T-helper 2 cell (primary cell): ENCODE measurements at regions not wholly inside any gene's neighbourhood (a gene's known extent, or its start where the extent isn't known, plus 50 kb on each side); places are given as distances from the start of the nearest gene placed in this dataset.

Experiments used
- DNase-seq, 5 experiments: peaks; one replicate each; pipeline versions ENCODE4 v3.0.0 to v3.0.0-alpha.2; 2012 to 2022

DNA sequence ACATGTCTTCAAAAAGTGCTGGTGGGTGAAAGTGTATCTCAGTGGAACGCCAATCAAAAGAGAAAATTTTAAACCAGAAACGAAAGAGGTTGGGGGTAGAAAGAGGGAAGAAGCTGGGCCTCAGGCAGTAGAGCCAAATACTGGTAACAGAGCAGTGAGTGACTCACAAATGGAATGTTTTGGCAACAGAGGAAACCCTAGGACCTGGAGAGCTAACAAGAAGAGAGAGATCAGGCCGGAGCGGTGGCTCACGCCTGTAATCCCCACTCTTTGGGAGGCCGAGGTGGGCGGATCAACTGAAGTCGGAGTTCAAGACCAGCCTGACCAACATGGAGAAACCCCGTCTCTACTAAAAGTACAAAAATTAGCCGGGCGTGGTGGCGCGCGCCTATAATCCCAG lies 450.8 kb upstream of the NAALADL2 start:
- no peak for DNase-seq

DNA sequence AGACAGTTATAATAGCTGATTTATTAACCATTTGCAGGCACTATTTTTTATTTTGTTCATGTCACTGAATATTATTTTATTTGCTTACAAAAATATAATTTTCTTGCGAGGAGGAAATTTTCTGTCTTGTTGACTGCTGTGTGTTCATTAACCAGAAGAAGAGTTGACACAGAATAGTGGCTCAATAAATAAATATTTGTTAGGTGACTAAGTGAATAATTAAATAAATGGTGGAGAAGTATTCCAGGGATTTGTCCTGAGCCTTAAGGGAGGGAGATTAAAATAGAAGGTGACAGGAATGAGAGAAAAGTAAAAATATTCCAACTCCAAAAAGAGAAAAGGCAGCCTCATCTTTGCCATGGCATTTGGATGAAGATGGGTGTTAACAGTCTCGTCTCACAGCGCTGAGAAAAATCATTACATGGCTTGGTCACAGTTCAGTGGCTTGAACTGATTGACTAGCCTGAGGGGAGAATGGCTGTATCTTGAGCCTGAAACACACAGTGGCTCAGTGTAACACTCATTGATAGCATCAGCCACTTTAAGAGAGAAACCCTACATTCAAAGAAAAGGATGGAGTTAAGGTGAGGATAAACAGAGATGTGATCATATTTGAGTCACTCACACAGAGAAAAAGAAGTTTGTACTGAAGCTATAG lies 449.9 kb upstream of the NAALADL2 start:
- no peak for DNase-seq

DNA sequence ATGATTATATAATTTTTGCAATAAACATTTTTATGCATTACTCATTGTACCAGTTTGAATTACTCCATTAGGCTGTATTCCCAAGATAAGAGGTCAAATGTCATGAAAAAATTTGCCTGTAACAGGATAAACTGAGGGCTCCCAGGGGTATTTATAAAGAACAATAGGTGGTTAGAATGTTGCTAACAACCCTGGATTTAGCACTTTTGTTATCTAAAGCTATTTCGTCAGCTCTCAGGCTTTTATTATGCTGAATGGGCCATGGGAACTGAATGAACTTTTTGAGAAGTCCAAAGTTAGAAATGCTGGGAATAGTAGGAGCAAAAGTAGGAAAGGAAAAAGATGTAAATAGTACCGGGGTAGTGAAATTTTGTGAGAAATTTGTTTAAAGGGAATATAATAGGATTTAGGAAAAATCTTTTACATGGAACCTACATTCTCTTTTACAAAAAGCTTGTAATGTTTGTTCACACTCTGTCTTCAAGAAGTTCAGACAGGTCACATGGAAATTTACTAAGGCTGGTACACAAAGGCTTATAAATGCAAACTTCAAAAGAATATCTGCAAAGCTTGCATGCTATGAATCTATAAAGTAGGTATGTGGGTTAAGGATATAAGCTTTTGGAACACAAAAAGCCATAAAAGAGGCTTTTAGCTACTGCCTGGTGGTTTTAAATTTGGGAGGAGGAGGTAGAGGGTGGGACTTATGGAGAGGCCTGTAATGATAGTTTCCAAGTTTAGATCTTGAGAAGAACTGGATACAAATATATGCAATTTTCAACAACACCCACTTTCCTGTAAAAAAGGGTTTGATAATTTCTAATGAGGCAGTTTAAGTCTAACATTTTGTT lies 445.8 kb upstream of the NAALADL2 start:
- no peak for DNase-seq

DNA sequence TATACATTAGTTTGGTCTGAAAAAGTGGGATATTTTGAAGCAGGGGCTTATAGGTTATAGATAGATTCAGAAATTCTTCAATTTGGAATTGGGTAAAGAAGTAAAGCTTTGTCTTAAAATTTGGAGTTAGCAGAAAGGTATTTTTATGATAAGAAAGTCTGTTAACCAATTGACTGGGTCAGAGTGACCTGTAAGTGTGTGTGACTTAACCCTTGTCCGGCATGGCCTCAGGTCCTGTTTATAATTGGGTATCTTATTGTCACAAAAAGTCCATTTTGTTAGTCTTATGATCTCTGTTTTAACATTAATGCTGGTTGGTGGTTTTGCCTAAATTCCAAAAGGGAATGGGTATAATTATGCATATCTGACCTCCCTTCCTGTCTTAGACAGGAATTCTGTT lies 444.2 kb upstream of the NAALADL2 start:
- DNase-seq: no peak

DNA sequence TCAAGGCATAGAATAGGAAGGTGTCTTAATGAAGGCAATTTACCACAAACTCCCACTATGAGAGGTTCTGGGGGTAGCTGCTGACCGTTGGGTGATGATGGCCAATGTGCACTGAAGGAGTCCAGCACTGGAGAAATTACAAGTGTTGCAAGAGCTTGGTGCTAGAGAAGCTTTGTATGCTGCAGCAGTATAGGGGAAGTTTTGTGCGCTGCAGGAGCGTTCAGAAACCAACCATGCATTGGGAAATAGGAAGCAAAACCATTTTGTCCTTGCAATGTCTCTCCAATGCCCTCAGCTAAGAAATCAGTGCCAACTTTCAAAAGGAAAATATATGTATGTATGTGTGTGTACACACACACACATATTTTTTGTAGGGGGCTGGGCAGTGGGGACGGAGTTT lies 441.6 kb upstream of the NAALADL2 start:
- DNase-seq: no peak

DNA sequence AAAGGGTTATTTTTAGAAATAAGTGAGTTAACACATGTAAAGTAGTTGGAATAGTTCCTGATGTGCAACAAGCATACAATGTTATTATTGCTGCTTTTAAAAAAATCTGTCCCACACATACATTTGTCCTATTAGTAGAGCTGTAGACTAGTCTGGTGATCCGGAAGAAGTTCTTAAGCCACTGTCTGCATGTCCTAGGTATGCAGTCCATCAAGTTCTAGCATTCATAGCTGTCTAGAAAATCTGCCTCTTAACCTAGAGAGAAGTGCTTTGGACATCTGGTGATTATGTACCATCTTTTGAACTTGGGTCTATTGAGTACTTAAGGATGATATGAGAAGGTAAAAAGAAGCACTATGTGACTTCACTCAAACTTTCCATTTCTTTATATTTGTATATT lies 439.9 kb upstream of the NAALADL2 start:
- no peak for DNase-seq

DNA sequence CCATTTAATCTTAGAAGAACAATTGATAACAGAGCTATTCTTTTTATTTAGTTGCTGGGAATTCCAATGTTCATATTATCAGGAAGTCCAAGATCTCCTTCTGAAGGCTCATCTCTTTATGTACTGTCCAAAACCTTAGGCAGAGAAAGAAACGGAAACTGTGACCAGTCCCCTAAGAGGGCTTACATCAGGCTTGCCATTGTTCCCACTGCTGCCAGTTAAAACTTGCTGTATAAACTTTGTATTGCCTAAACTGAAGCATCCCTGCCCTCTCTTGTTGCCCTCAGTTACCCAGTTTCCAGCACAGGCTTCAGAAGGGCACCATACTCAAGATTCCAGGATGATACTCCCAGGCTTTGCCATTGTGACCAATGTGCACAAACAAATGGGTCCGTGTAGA lies 435.2 kb upstream of the NAALADL2 start:
- no peak for DNase-seq

DNA sequence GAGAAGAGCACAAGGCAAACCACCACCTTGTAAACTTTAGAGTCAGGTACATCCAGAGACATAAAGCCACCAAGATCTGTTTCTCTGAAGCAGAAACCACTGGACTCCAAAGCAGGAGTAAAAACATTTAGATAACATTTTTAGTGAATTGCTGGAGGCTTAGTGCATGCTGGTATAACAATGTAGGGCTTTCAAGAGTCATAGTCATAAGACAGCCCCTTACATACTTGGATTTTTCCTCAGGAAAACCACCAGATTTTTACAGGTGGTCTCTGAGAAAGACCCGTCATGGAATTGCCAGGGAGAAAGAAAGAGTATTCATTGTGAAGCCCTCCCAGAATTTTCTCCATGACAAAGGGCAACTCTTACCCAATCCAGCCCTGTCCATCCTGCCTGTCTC lies 434.5 kb upstream of the NAALADL2 start:
- DNase-seq: no peak

DNA sequence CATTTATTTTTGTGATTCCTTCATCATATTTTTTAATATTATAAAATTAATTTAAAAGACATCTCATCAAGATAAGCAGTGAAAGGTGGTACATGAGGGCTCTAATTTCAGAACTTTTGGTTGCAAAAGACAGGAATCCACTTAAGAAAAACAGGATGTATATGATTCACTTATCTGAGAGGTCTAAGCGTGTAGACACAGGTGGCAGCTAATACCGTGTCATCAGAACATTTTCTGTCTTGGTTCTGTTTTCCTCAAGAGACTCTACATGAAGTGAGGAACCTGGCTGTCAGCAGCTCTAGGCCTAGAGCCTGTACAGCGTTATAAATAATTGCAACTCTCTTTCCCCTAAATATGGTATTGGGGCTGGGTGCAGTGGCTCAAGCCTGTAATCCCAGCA lies 433.7 kb upstream of the NAALADL2 start:
- DNase-seq: no peak

DNA sequence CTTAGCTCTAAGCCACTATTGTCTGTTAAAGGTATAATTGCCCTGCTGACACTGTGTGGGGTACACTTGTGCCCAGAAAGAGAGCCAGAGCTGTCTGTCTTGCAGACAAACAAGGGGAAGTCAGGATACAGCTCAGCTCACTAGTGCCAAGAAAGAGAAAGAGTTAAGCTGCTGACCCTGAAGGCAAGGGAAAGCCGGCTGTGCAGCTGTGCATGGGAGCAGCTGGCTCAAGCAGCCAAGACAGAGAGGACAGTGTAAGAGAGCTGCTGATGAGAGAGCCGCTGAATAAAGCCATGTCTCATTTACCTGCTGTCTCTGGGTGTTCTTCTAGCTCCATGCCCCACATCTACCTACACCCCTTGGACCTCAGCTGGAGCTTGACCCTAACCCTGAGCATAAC lies 428.1 kb upstream of the NAALADL2 start:
- DNase-seq: no peak

DNA sequence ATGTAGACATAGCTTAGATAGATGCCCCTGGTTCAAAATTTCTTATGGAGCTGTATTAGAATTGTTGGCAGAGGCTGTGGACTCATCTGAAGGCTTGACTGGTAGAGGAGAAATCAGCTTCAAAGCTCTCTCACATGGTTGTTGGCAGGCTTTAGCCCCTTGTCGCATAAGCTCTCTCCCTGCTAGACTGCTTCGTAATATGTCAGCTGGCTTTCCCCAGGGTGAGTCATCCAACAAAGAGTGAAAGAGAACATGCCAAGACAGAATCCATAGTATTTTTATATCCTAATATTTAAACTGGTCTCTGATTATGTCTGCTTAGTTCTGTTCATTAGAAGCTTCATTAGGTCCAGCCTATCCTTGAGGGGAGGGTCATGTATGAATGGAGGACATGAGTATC lies 427.4 kb upstream of the NAALADL2 start:
- DNase-seq: no peak

DNA sequence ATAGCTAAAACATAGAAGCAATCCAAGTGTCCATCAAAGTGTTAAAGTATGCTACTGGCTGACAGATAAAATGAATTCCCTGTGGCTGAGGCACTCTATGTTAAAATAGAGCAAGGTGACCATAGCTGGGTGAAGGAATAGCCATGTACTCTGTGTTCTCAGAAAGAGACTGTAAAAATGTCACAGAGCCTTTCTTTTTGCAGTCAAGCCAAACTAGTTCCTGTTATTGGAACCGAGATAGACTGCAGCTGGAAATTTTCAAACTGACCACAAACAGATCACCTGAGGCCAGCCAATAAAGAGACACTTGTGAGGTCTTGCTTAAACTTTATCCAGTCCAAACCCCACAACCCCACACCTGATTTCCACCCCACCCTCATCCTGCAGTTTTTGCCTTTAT lies 422.8 kb upstream of the NAALADL2 start:
- DNase-seq: no peak

DNA sequence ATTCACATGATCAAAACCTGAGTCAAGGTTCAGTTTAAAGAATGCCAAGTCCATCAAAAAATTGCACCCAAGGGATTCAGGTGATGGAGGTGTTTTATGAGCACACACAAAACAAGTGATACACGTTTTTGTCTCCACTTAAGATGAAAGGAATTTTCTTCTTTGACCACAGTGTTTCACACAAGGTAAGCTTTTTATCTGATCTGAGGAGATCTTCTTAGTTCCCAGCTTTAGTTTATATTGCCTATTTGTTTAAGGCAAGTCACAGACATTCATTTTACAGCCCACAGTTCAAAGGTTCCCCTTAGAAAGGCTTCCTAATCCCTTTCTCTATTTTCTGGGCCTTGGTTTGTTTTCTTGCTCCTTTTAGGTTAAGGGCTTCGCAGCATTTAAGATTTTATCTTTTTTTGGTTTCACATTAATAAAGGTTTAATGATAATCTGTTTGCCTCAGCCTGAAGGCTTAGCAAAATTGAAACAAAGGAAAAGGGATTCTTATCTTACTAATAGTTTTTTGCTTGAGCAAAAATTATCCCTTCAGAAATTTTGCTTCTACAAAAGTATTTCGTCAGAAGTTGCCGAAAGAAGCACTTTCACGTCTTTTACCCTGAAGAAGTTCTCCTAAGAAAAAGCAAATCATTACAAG lies 420.5 kb upstream of the NAALADL2 start:
- no peak for DNase-seq

DNA sequence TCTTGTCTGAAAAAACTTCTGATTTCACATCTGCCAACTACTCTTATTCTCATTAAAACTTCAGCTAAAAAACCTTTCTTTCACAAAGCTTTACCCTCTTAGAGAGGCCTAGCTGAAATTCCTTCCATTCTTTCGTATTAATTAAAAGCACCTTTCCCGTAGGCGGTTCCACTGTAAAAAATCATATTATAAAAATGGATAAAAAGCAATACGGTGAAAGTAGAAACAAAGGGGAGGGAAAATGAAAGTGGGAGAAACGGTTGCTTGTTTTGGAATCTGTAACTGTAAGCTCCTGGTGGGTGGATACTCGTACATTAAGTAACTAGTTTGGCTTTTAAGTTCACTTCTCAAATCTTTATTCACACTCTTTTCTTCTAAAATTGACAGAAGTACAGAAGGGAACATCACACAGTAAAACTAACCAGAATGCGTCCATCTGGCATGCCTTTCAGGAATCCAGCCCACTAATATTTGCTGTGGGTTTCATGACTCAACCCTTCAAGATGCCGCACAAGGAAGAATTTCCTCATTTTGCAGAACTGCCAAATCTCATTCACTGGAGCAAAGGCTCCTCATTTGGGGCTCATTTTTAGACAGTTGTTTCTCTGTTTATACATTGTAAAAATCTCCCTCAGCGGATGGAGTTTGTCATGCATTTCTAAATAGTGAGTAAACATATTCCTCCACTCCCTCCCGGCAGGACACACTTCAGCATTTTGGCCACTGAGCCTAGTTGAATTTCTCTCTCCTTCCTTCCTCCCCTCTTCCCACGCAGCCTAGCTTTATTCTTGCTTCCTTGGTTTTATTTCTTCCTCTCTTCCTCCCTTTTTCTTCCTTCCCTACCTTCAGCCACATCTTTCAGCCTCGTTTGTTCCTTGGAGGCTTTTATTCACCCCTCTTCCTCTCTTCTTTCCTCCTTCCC lies 419.5 kb upstream of the NAALADL2 start:
- no peak for DNase-seq

DNA sequence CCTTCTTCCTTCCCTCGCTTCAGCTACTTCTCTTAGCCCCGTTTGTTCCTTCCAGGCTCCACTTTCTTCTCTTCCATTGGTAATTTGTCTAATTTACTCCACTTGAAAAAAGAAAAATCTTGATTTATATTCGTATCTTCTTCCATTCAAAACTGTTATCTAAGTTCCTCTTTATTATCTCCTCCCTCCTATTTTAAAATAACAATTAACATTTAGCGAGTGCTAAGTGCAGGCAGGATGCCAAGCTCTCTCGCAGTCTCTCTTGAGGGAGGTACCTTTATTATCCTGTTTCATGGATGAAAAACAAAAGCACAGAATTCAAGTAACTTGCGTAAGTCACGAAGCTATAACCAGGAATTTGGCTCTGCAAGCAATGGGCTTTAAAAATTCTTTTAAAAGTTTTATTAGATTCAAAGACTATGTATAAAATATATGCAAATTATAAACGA lies 418.9 kb upstream of the NAALADL2 start:
- DNase-seq: no peak

DNA sequence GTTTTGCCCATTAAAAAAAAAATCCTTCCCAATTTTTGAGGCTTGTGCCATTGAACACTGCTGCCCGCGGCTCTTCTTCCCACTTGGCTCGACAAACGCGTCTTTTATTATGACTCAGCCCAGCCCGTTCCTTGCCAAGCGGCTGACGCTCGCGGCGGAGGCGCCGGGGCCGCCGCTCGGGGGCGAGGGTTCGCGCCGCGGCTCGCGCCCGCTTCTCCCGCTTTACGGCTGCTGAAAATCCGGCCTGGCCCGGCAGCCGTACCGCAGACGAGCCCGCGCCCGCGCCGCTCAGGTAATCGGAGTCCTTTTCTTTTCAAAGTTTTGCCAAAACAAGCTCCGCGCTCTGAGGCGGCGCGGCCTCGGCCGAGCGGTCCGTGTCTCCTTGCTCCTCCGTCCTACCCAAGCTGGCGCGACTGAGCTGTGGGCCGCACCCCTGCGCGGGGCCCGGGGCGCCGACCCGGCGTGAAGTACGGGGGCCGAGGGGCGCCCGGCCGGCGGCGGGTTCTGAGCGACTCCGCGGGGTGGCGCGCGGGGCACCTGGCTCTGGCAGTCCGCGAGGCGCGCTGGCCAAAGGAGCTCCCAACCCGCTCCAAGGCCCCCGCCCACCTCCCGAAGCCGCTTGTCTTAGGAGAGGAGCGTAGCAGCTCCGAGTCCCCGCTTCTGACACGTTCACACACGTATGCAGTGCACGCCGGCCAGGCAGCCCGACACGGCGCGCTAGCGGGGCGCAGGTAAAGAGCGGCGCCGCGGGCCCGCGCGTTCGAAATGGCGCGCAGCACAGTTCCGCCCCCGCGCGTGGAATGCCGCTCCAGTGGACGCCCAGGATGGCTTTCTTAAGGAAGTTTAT lies 418.2 kb upstream of the NAALADL2 start:
- DNase-seq: peak in 2 of 5 experiments; percentile 7 to 73

DNA sequence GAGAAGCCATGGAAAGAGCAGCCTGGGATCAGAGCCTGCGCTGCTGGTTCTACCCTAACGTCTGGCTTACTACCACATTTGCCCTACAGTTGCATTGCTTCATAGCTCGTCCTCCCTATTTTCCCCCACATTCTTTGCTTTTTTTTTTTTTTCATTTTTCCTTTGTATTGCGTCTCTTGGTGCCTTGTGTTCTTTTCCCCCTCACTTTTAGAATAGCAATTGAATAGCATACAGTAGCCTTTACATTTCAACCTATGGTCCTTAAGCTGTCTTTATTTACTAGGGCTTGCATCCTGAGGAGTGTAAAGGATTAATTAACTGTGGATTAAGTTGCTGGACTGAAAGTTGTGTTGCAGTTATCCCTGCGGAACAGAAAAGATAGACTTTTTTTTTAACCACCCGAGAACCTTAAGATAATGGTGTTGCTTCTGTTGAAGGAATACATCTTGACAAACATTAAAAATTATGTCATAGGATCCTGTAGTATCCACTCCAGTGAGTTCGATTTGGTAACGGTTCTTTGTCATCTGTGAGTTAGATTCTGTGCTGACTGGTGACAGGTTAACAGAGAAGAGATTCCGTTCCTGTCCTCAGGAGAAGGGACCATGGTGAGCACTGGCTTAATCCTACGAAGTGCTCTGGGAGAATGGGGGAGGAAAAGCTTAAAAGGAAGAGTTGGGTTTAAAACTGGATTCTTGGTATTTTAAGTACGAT lies 417.4 kb upstream of the NAALADL2 start:
- no peak for DNase-seq

DNA sequence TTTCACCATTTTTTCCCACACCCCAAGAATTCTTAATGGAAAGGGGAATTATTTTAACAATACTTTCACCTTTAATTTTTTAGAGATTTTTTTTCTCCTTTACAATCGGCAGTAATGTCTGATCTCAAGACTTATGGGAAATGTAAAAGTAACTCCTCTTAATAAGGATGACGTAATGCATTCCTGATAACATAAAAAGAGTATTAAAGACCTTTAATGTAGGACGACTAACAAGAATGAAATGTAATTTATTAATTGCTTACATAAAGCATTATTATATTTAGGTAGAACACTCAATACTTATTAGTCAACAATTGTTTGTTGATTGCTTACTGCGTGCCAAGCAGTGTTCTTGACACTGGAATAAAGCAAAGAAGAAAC lies 416.8 kb upstream of the NAALADL2 start:
- no peak for DNase-seq

DNA sequence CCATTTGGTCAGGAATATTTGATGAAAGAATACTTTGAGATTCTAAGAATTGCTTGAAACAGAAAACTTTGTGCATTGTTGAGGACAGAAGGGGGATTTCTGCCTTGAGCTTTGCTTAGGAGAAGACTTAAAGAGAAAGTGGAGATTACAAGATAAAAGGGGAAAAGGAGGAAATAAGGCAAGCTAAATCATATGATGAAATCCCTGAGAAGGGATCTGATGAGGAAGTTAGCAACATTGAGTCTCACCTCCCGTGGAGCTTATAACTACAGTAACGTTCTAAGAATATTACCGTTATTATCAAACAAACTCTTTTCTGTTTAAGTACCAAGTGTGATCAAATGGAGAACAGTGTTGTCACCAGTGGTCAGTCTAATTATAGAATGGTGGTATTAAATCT lies 414.7 kb upstream of the NAALADL2 start:
- no peak for DNase-seq

DNA sequence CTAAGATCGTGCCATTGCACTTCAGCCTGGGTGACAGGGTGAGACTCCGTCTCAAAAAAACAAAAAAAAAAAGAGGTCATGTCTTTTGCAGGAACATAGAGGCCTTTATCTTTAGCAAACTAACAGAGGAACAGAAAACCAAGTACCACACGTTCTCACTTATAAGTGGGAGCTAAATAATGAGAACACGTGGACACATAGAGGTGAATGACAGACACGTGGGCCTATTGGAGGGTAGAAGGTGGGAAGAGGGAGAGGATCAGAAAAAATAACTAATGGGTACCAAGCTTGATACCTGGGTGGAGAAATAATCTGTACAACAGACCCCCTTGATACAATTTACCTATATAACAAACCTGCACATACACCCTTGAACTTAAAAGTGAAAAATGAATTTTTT lies 401.4 kb upstream of the NAALADL2 start:
- DNase-seq: no peak

DNA sequence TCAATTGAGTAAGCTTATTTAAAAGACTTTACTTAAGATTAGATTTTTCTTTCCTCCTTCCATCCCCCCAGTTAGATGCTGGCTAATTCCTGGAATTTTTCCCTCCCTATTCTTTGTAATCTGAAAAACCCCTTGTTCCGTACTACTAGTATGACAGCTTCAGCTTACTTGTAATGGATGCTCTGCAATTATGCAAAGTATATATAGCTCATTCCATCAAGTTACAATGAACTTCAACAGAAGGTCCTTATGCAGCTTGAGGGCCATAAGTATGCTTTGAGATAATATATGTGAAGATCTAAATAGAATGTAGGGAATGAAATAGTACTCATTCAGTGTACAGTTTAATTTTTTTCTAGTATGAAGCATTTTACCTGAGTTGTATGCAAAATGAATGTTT lies 398.3 kb upstream of the NAALADL2 start:
- DNase-seq: no peak
